C4-2B (cell line): ENCODE measurements at regions not wholly inside any gene's neighbourhood (a gene's known extent, or its start where the extent isn't known, plus 50 kb on each side); places are given as distances from the start of the nearest gene placed in this dataset.
"Not testable (repeated sequence)": the region's sequence is repeated elsewhere in the genome, so short reads cannot be mapped to it uniquely, and the experiment has no call there.

Experiments used
- H3K27ac ChIP-seq: fragments of 450-650 bp; 2 replicates; pipeline ENCODE4 v1.5.1; 2017
- CTCF ChIP-seq: fragments of 450-650 bp; conservative IDR thresholded peaks from 2 replicates; pipeline ENCODE4 v1.5.1; 2017; ENCODE audit warnings: mild to moderate bottlenecking
- ZFX ChIP-seq: fragments of 450-650 bp; IDR thresholded peaks from 2 replicates; pipeline ENCODE4 v1.6.1; 2017

- no peak overlapping the region for H3K27ac ChIP-seq
- TF ChIP-seq CTCF (no peak), ZFX (no peak)
Measured at GRCh38 chr6:91940801-91941200, 1353.9 kb upstream of the MAP3K7 start.

GRCh38 chr6:91926827-91927226, 1340.0 kb upstream of the MAP3K7 start:
- TF ChIP-seq CTCF, result no peak
- no peak for TF ChIP-seq ZFX
- no peak overlapping the region for H3K27ac ChIP-seq

- TF ChIP-seq ZFX, result no peak
- H3K27ac ChIP-seq, result no peak overlapping the region
Measured at GRCh38 chr6:91926361-91926760, 1339.5 kb upstream of the MAP3K7 start.

- TF ChIP-seq CTCF (no peak), ZFX (no peak)
- H3K27ac ChIP-seq, result no peak overlapping the region
Measured at GRCh38 chr6:91911945-91912344, 1325.1 kb upstream of the MAP3K7 start.

- no peak overlapping the region for H3K27ac ChIP-seq
- TF ChIP-seq CTCF, result no peak
- no peak for TF ChIP-seq ZFX
Measured at GRCh38 chr6:91904586-91905164, 1317.8 kb upstream of the MAP3K7 start.

- no peak overlapping the region for H3K27ac ChIP-seq
- TF ChIP-seq ZFX, result no peak
Measured at GRCh38 chr6:91895599-91896285, 1308.9 kb upstream of the MAP3K7 start.

GRCh38 chr6:91886183-91886795, 1299.4 kb upstream of the MAP3K7 start:
- H3K27ac ChIP-seq, result no peak overlapping the region
- TF ChIP-seq ZFX, result no peak
- no peak for TF ChIP-seq CTCF

- not testable (repeated sequence) for H3K27ac ChIP-seq
Measured at GRCh38 chr6:91881791-91882190, 1294.9 kb upstream of the MAP3K7 start.
